HepG2 (cell line): ENCODE measurements at regions not wholly inside any gene's neighbourhood (a gene's known extent, or its start where the extent isn't known, plus 50 kb on each side); places are given as distances from the start of the nearest gene placed in this dataset.

Experiments used
- ATAC-seq: fragments of 200-7000 bp; cut with Tn5 transposase; 3 replicates; pipeline ENCODE4 v1.9.1; 2020; ENCODE audit warnings: mild to moderate bottlenecking, moderate library complexity
- BruUV-seq: library from RNA; stranded (reverse); fragments of 400-500 nt; replicated peaks from 2 replicates; lab custom pipeline; 2021; lab: Mats Ljungman, UMichigan
- CTCF ChIA-PET: fragments of 300-600 bp; formaldehyde crosslinking; extraction: SDS; loops from one replicate; lab custom pipeline; 2021; ENCODE audit warnings: low total read pairs, inconsistent platforms, low intra/inter-chr PET ratio; lab: Yijun Ruan, JAX
- POLR2A ChIA-PET: fragments of 350-600 bp; sonication (Branson Sonifier 250); formaldehyde crosslinking; loops from one replicate; lab custom pipeline; 2020; ENCODE audit warnings: antibody characterized with exemption, inconsistent platforms; lab: Yijun Ruan, JAX
- DNase-seq: peaks from one replicate; pipeline ENCODE4 v3.0.0-alpha.2; 2015; ENCODE audit warnings: low spot score
- FAIRE-seq: peaks from 3 replicates; lab custom pipeline; 2011; peaks lifted over from hg19 to GRCh38; lab: Jason Lieb, UNC
- H2AFZ ChIP-seq: one replicate; pipeline ENCODE4 v1.6.1; 2011; ENCODE audit warnings: low read length, inconsistent platforms
- H3K27ac ChIP-seq: fragments of 300-600 bp; 3 replicates; pipeline ENCODE4 v1.8.0; 2011; ENCODE audit warnings: mixed run types, mild to moderate bottlenecking, mixed read lengths, low read length, inconsistent platforms; ENCODE audit not compliant: insufficient read depth; ENCODE audit errors: extremely low read length
- H3K27me3 ChIP-seq, 2 experiments: fragments of 200-600 bp in 1 of 2; 2 replicates in 1 of 2; 3 replicates in 1 of 2; pipeline versions ENCODE4 v1.6.0 to v1.8.0; 2011; ENCODE audit warnings: low read length in 2 of 2, mild to moderate bottlenecking in 2 of 2, moderate library complexity in 2 of 2, inconsistent platforms in 1 of 2; ENCODE audit not compliant: insufficient read depth in 2 of 2, control insufficient read depth in 1 of 2
- H3K36me3 ChIP-seq, 2 experiments: fragments of 200-600 bp in 1 of 2; replicated peaks in 1 of 2; 2 replicates in 1 of 2; 3 replicates in 1 of 2; pipeline versions ENCODE4 v1.5.1 to v1.8.0; 2011; ENCODE audit warnings: low read length in 2 of 2, inconsistent platforms in 1 of 2; ENCODE audit not compliant: insufficient read depth in 2 of 2, control insufficient read depth in 1 of 2
- H3K4me1 ChIP-seq: 2 replicates; pipeline ENCODE4 v1.5.1; 2012; ENCODE audit warnings: low read length, inconsistent platforms; ENCODE audit not compliant: insufficient read depth
- H3K4me2 ChIP-seq: 2 replicates; pipeline ENCODE4 v1.6.0; 2011; ENCODE audit warnings: low read depth, low read length, inconsistent platforms
- H3K4me3 ChIP-seq, 3 experiments: fragments of 200-600 bp in 1 of 3; sonication (generic), shearing (Covaris generic) in 1 of 3; replicated peaks in 1 of 3; 2 replicates each; pipeline ENCODE4 v1.5.1; 2011 to 2016; ENCODE audit warnings: low read length in 3 of 3, inconsistent platforms in 2 of 3, low read depth in 2 of 3, mild to moderate bottlenecking in 2 of 3, control low read depth in 1 of 3, mixed read lengths in 1 of 3; ENCODE audit not compliant: insufficient read depth in 1 of 3
- H3K79me2 ChIP-seq: one replicate; pipeline ENCODE4 v1.6.1; 2011; ENCODE audit warnings: low read length, inconsistent platforms; ENCODE audit not compliant: insufficient read depth
- H3K9ac ChIP-seq: 2 replicates; pipeline ENCODE4 v1.6.0; 2011; ENCODE audit warnings: mild to moderate bottlenecking, low read depth, low read length, inconsistent platforms; ENCODE audit not compliant: insufficient read depth
- H3K9me3 ChIP-seq: 2 replicates; pipeline ENCODE4 v1.5.1; 2012; ENCODE audit warnings: mild to moderate bottlenecking, low read length
- H4K20me1 ChIP-seq: 2 replicates; pipeline ENCODE4 v1.6.0; 2011; ENCODE audit warnings: inconsistent platforms, mild to moderate bottlenecking, low read length, moderate library complexity; ENCODE audit not compliant: insufficient read depth
- ASH2L ChIP-seq: fragments of 300-600, 200-600 bp; sonication (generic); IDR thresholded peaks from 2 replicates; pipeline ENCODE4 v1.7.0; 2017; ENCODE audit warnings: low read depth, mild to moderate bottlenecking, moderate library complexity, mixed read lengths, low read length; ENCODE audit not compliant: insufficient read length
- HDAC2 ChIP-seq: sonication (generic); formaldehyde crosslinking; IDR thresholded peaks from 2 replicates; pipeline ENCODE4 v1.4.0; 2020; ENCODE audit warnings: missing genetic modification reagents
- HOXD1 ChIP-seq: sonication (generic); formaldehyde crosslinking; IDR thresholded peaks from 2 replicates; pipeline ENCODE4 v1.5.0; 2020; ENCODE audit warnings: missing genetic modification reagents
- IRX3 ChIP-seq: sonication (generic); formaldehyde crosslinking; IDR thresholded peaks from 2 replicates; pipeline ENCODE4 v1.8.1; 2023; ENCODE audit warnings: mild to moderate bottlenecking, low read depth, missing genetic modification reagents, borderline replicate concordance
- KLF11 ChIP-seq: IDR thresholded peaks from 2 replicates; pipeline ENCODE4 v1.6.1; 2016; ENCODE audit warnings: missing compliant biosample characterization
- MED13 ChIP-seq: sonication (generic); formaldehyde crosslinking; IDR thresholded peaks from 2 replicates; pipeline ENCODE4 v1.5.0; 2020; ENCODE audit warnings: missing genetic modification reagents
- MEIS1 ChIP-seq: sonication (generic); formaldehyde crosslinking; IDR thresholded peaks from 2 replicates; pipeline ENCODE4 v1.9.0; 2021; ENCODE audit warnings: mild to moderate bottlenecking, missing genetic modification reagents, moderate library complexity, borderline replicate concordance
- NCOA2 ChIP-seq: sonication (generic); formaldehyde crosslinking; IDR thresholded peaks from 2 replicates; pipeline ENCODE4 v1.8.0; 2022; ENCODE audit warnings: inconsistent platforms
- PHF8 ChIP-seq: sonication (generic); formaldehyde crosslinking; IDR thresholded peaks from 2 replicates; pipeline ENCODE4 v1.5.0; 2020; ENCODE audit warnings: missing genetic modification reagents
- SP2 ChIP-seq: sonication (generic); formaldehyde crosslinking; IDR thresholded peaks from 2 replicates; pipeline ENCODE4 v1.5.1; 2020; ENCODE audit warnings: mild to moderate bottlenecking, missing genetic modification reagents
- TRAFD1 ChIP-seq: sonication (generic); formaldehyde crosslinking; IDR thresholded peaks from 2 replicates; pipeline ENCODE4 v1.5.1; 2020; ENCODE audit warnings: missing genetic modification reagents, mild to moderate bottlenecking, borderline replicate concordance
- ZBTB10 ChIP-seq: sonication (generic); formaldehyde crosslinking; IDR thresholded peaks from 2 replicates; pipeline ENCODE4 v1.4.0; 2020; ENCODE audit warnings: missing genetic modification reagents, borderline replicate concordance
- ZFX ChIP-seq: sonication (generic); formaldehyde crosslinking; IDR thresholded peaks from 2 replicates; pipeline ENCODE4 v1.4.0; 2020; ENCODE audit warnings: mild to moderate bottlenecking, low read depth, missing genetic modification reagents, moderate library complexity
- ZIK1 ChIP-seq: sonication (generic); formaldehyde crosslinking; IDR thresholded peaks from 2 replicates; pipeline ENCODE4 v1.5.0; 2020; ENCODE audit warnings: mild to moderate bottlenecking, low read depth, missing genetic modification reagents, borderline replicate concordance
- ZNF614 ChIP-seq: IDR thresholded peaks from 2 replicates; pipeline ENCODE4 v1.6.1; 2018; ENCODE audit warnings: missing biosample characterization, missing genetic modification reagents, inconsistent platforms, borderline replicate concordance
- WGBS: methylation state at CpG from one replicate; pipeline ENCODE4 v1.1.6; 2017; ENCODE audit warnings: low lambda C conversion rate; 5-methylcytosine and 5-hydroxymethylcytosine counted together
- in situ Hi-C: cut with HindIII; loops from 2 replicates; pipeline ENCODE4 v1.10.0; 2017; ENCODE audit warnings: low pct_unique_long_range_greater_than_20kb; ENCODE audit not compliant: extremely low pct_ligation_motif_present
- intact Hi-C: fragments of 100-400 bp; cut with micrococcal nuclease; formaldehyde crosslinking; loops from one replicate; pipeline ENCODE4 v1.10.0; 2022; ENCODE audit not compliant: unreplicated experiment
- TF ChIP-seq, protein P1 (sequence below): sonication (generic); formaldehyde crosslinking; IDR thresholded peaks from 2 replicates; pipeline ENCODE4 v1.5.0; 2020; ENCODE audit warnings: mild to moderate bottlenecking, missing genetic modification reagents

GRCh38 chr9:113705928-113706519 lies 170.1 kb upstream of the ZNF618 start:
- 0% methylated on average over 2 of the region's 2 CpGs for WGBS
- no peaks in the 10 kb centered on the region for H3K36me3 ChIP-seq
- no peaks in the 10 kb centered on the region for H3K79me2 ChIP-seq
- H3K9ac ChIP-seq, result no peak overlapping the region
- BruUV-seq, result no TSS peak
- ChIA-PET POLR2A (no interaction called here), CTCF (no interaction called here)
- H3K27me3 ChIP-seq, result peaks cover 0 to 18% of the 10 kb centered on the region in 2 experiments; a peak in 2 of 5 replicates
- no peak overlapping the region for H2AFZ ChIP-seq
- FAIRE-seq, result peak; percentile 87
- no peak overlapping the region for H3K4me3 ChIP-seq
- intact Hi-C loops, result no loop called here
- in situ Hi-C loops, result no loop called here
- no peaks in the 10 kb centered on the region for H4K20me1 ChIP-seq
- H3K4me2 ChIP-seq, result peak overlapping the region; percentile 49
- peak; percentile 83 for ATAC-seq
- peak overlapping the region; percentile 65 for H3K27ac ChIP-seq
- no peaks in the 10 kb centered on the region for H3K9me3 ChIP-seq
- DNase-seq, result peak; percentile 85
- H3K4me1 ChIP-seq, result peaks cover 41% of the 10 kb centered on the region
- TF ChIP-seq NCOA2 (CRISPR knock-in tag), result peak; percentile 74
- TF ChIP-seq ASH2L, result no peak
- no peak for TF ChIP-seq IRX3
- TF ChIP-seq ZIK1 (CRISPR knock-in tag), result no peak
- TF ChIP-seq TRAFD1 (CRISPR knock-in tag), result no peak
- no peak; the same call in 1 of the 2 replicates for TF ChIP-seq ZNF614 (CRISPR knock-in tag)
- TF ChIP-seq SP2, result no peak
- TF ChIP-seq HOXD1 (CRISPR knock-in tag), result no peak
- TF ChIP-seq, protein P1, sequence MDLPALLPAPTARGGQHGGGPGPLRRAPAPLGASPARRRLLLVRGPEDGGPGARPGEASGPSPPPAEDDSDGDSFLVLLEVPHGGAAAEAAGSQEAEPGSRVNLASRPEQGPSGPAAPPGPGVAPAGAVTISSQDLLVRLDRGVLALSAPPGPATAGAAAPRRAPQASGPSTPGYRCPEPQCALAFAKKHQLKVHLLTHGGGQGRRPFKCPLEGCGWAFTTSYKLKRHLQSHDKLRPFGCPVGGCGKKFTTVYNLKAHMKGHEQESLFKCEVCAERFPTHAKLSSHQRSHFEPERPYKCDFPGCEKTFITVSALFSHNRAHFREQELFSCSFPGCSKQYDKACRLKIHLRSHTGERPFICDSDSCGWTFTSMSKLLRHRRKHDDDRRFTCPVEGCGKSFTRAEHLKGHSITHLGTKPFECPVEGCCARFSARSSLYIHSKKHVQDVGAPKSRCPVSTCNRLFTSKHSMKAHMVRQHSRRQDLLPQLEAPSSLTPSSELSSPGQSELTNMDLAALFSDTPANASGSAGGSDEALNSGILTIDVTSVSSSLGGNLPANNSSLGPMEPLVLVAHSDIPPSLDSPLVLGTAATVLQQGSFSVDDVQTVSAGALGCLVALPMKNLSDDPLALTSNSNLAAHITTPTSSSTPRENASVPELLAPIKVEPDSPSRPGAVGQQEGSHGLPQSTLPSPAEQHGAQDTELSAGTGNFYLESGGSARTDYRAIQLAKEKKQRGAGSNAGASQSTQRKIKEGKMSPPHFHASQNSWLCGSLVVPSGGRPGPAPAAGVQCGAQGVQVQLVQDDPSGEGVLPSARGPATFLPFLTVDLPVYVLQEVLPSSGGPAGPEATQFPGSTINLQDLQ (CRISPR knock-in tag), result no peak
- no peak for TF ChIP-seq MEIS1 (CRISPR knock-in tag)
- TF ChIP-seq MED13, result 0 out of 2 replicates have a peak, but pooled peaks have one; percentile 14
- no peak for TF ChIP-seq PHF8 (CRISPR knock-in tag)
- no peak; the same call in 1 of the 2 replicates for TF ChIP-seq ZFX
- TF ChIP-seq ZBTB10 (CRISPR knock-in tag), result no peak
- TF ChIP-seq KLF11 (CRISPR knock-in tag), result no peak
- TF ChIP-seq HDAC2 (CRISPR knock-in tag), result peak; percentile 72
